HCT116 (cell line): ENCODE measurements at regions not wholly inside any gene's neighbourhood (a gene's known extent, or its start where the extent isn't known, plus 50 kb on each side); places are given as distances from the start of the nearest gene placed in this dataset.

Experiments used
- CTCF ChIP-seq, 3 experiments: fragments of 200-600 bp in 1 of 3; sonication (generic) in 1 of 3; IDR thresholded peaks in 2 of 3; conservative IDR thresholded peaks in 1 of 3; 2 replicates each; pipeline ENCODE4 v1.5.1; 2012 to 2017; ENCODE audit warnings: low read depth in 2 of 3, low read length in 2 of 3, antibody characterized with exemption in 1 of 3, borderline replicate concordance in 1 of 3, control low read depth in 1 of 3, mild to moderate bottlenecking in 1 of 3, mixed read lengths in 1 of 3, mixed run types in 1 of 3, moderate library complexity in 1 of 3; ENCODE audit not compliant: insufficient read depth in 1 of 3
- EZH2phosphoT487 ChIP-seq: fragments of 200-600 bp; IDR thresholded peaks from 2 replicates; pipeline ENCODE4 v1.6.1; 2018; ENCODE audit warnings: antibody characterized with exemption, borderline replicate concordance
- SRF ChIP-seq: IDR thresholded peaks from 2 replicates; pipeline ENCODE4 v1.6.1; 2012; ENCODE audit warnings: low read depth

DNA sequence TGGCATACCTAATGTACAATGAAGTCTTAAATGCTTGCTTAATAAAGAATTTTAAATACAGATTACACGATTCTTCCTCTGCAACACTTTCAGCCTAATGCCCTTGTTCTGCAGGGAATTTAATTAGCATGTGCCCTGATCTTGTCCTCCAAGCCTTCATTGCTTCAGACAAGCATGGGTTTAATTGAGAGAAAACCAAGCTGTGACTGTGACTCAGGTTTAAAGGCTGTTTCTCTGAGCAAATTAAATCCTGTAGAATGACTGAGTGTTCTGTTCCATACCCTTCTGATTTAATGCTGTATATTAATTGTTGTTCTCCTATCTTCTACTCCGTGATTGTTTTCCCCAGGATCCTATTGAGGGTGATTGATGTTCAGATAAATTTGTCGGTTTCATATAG lies 269.0 kb upstream of the PRMT6 start:
- TF ChIP-seq EZH2phosphoT487 (no peak), CTCF (IDR thresholded peaks at IDR 0.05 in 2 of 3, conservative IDR thresholded peaks at IDR 0.05 in 1 of 3; ENCODE audit: borderline replicate concordance in 1 of 3, insufficient read depth in 1 of 3, low read depth in 2 of 3, low read length in 2 of 3) (no peak), SRF (no peak)
